ENCODE measurements at regions not wholly inside any gene's neighbourhood (a gene's known extent, or its start where the extent isn't known, plus 50 kb on each side); places are given as distances from the start of the nearest gene placed in this dataset.

DNA sequence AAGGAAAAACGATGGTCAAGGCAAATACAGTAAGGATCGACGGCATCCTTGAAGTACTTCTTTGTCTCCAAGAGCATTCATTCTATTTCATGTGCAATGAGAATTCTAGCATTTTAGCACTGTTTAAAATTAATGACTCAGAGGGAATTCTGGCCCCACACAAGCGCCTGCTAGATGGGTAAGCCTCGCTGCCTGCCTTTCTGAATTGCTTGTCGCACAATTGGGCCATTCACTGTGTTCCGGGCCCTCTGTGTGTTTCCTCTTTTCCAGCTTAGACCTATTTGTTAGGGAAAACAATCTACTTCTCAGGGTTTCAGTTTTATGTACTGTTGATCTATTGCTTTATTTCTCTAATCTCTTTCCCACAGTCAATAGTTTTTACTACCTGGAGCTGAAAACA, 204.7 kb upstream of the ZNF32 start:
- no peak for TF ChIP-seq POLR2A (IDR thresholded peaks at IDR 0.05)
- TF ChIP-seq, protein P1, sequence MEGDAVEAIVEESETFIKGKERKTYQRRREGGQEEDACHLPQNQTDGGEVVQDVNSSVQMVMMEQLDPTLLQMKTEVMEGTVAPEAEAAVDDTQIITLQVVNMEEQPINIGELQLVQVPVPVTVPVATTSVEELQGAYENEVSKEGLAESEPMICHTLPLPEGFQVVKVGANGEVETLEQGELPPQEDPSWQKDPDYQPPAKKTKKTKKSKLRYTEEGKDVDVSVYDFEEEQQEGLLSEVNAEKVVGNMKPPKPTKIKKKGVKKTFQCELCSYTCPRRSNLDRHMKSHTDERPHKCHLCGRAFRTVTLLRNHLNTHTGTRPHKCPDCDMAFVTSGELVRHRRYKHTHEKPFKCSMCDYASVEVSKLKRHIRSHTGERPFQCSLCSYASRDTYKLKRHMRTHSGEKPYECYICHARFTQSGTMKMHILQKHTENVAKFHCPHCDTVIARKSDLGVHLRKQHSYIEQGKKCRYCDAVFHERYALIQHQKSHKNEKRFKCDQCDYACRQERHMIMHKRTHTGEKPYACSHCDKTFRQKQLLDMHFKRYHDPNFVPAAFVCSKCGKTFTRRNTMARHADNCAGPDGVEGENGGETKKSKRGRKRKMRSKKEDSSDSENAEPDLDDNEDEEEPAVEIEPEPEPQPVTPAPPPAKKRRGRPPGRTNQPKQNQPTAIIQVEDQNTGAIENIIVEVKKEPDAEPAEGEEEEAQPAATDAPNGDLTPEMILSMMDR (IDR thresholded peaks at IDR 0.05), result no peak
